ENCODE measurements at regions not wholly inside any gene's neighbourhood (a gene's known extent, or its start where the extent isn't known, plus 50 kb on each side); places are given as distances from the start of the nearest gene placed in this dataset.

DNA sequence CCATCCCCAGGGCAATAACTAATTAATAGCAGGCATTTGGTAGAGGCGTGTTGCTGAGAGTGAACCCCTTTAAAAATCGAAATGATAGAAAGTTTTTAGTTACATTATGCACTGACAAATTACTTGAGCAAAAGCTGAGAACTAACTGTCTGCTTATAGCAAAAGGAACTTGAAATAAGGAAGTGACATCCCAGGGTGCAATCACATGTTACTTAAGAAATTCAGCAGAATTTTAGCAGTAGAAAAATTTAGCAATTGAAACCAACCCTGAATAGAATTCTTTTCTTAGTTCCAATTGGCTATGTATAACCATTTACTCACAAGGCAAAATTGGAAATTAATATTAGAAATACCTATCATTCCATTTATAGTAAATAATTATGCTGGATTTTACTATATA, 139.5 kb upstream of the SAMSN1 start:
- TF ChIP-seq, protein P1, sequence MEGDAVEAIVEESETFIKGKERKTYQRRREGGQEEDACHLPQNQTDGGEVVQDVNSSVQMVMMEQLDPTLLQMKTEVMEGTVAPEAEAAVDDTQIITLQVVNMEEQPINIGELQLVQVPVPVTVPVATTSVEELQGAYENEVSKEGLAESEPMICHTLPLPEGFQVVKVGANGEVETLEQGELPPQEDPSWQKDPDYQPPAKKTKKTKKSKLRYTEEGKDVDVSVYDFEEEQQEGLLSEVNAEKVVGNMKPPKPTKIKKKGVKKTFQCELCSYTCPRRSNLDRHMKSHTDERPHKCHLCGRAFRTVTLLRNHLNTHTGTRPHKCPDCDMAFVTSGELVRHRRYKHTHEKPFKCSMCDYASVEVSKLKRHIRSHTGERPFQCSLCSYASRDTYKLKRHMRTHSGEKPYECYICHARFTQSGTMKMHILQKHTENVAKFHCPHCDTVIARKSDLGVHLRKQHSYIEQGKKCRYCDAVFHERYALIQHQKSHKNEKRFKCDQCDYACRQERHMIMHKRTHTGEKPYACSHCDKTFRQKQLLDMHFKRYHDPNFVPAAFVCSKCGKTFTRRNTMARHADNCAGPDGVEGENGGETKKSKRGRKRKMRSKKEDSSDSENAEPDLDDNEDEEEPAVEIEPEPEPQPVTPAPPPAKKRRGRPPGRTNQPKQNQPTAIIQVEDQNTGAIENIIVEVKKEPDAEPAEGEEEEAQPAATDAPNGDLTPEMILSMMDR (IDR thresholded peaks at IDR 0.05) = no peak
- no peak for TF ChIP-seq EZH2 (IDR thresholded peaks at IDR 0.05)
